ENCODE measurements at regions not wholly inside any gene's neighbourhood (a gene's known extent, or its start where the extent isn't known, plus 50 kb on each side); places are given as distances from the start of the nearest gene placed in this dataset.
"Not testable (repeated sequence)": the region's sequence is repeated elsewhere in the genome, so short reads cannot be mapped to it uniquely, and the experiment has no call there.

GRCh38 chr6:94873819-94874218 lies 703.5 kb upstream of the MANEA start:
- not testable (repeated sequence) for TF ChIP-seq PATZ1 (CRISPR knock-in tag; IDR thresholded peaks at IDR 0.05; ENCODE audit: borderline replicate concordance); TSHZ2 (CRISPR knock-in tag; IDR thresholded peaks at IDR 0.05); ZFP3 (CRISPR knock-in tag; IDR thresholded peaks at IDR 0.05); SNAI2 (CRISPR knock-in tag; IDR thresholded peaks at IDR 0.05); ZFP30 (CRISPR knock-in tag; IDR thresholded peaks at IDR 0.05); RARB (CRISPR knock-in tag; IDR thresholded peaks at IDR 0.05); TCF4 (CRISPR knock-in tag; IDR thresholded peaks at IDR 0.05; ENCODE audit: borderline replicate concordance); ZNF565 (CRISPR knock-in tag; conservative IDR thresholded peaks at IDR 0.05; ENCODE audit: low read depth); ARNTL (CRISPR knock-in tag; IDR thresholded peaks at IDR 0.05; ENCODE audit: borderline replicate concordance, low read depth); ZNF70 (CRISPR knock-in tag; IDR thresholded peaks at IDR 0.05)

Measured in SK-N-SH treated with all-trans-retinoic acid at 6 μM for 48 hours (cell line).